ENCODE measurements at regions not wholly inside any gene's neighbourhood (a gene's known extent, or its start where the extent isn't known, plus 50 kb on each side); places are given as distances from the start of the nearest gene placed in this dataset.

DNA sequence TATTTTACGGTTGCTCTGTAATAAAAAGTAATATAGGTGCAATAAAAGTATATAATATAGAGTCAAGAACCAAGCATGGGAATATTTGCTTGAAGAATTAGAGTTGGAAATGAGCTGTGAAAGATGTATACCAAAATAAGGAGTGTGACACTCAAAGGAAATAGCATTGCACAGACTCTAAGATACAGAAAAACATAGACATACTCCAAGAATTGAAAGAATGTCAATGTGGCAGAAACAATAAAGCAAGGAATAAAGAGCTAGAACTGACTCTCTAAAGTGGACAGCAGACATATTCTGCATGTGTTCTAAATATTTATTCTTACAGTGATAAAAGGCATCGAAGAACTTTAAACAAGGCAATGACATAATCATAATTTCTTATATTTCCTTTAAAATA is 561.1 kb upstream of the SETBP1 start:
- no peaks in the 10 kb centered on the region for H3K27me3 Mint-ChIP-seq (ENCODE audit: unreplicated experiment)
- no peak for DNase-seq
- CTCF ChIA-PET = no interaction called here
- no peak overlapping the region for H3K27ac Mint-ChIP-seq (ENCODE audit: unreplicated experiment)
- H3K9me3 Mint-ChIP-seq (ENCODE audit: low read depth, unreplicated experiment) = no peaks in the 10 kb centered on the region
- intact Hi-C loops (cut with micrococcal nuclease; ENCODE audit: unreplicated experiment) = loop anchor here (5.0 kb wide), 1 partner anchor 157 kb away; no protein-coding TSS in a partner anchor
- peaks cover 18% of the 10 kb centered on the region for H3K4me1 Mint-ChIP-seq (ENCODE audit: low read depth, unreplicated experiment)
- TF ChIP-seq, protein P1, sequence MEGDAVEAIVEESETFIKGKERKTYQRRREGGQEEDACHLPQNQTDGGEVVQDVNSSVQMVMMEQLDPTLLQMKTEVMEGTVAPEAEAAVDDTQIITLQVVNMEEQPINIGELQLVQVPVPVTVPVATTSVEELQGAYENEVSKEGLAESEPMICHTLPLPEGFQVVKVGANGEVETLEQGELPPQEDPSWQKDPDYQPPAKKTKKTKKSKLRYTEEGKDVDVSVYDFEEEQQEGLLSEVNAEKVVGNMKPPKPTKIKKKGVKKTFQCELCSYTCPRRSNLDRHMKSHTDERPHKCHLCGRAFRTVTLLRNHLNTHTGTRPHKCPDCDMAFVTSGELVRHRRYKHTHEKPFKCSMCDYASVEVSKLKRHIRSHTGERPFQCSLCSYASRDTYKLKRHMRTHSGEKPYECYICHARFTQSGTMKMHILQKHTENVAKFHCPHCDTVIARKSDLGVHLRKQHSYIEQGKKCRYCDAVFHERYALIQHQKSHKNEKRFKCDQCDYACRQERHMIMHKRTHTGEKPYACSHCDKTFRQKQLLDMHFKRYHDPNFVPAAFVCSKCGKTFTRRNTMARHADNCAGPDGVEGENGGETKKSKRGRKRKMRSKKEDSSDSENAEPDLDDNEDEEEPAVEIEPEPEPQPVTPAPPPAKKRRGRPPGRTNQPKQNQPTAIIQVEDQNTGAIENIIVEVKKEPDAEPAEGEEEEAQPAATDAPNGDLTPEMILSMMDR (IDR thresholded peaks at IDR 0.05; ENCODE audit: unreplicated experiment) = no peak
- no peaks in the 10 kb centered on the region for H3K36me3 Mint-ChIP-seq (ENCODE audit: insufficient read depth, unreplicated experiment)
- H3K4me3 Mint-ChIP-seq (ENCODE audit: low read depth, unreplicated experiment) = no peak overlapping the region
- BruUV-seq (replicated peaks) = no TSS peak

DNA sequence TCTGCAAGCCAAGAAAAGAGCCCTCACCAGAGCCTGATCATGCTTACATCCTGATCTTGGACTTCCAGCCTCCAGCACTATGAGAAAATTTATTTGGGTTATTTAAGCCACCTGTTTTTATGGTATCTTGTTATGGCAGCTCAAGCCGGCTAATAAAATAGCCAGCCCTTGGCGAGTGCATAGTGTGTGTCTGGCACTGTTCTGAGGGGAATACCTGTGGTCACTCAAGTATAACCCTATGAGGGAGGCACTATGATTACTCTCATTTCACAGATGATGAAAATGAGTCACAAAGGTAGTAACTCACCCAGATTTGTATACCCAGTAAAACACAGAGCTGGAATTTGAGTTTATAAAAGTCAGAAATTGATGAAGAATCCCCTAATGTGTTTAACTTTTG is 556.9 kb upstream of the SETBP1 start:
- CTCF ChIA-PET = no interaction called here
- TF ChIP-seq, protein P1 (IDR thresholded peaks at IDR 0.05; ENCODE audit: unreplicated experiment) = no peak
- BruUV-seq (replicated peaks) = no TSS peak

DNA sequence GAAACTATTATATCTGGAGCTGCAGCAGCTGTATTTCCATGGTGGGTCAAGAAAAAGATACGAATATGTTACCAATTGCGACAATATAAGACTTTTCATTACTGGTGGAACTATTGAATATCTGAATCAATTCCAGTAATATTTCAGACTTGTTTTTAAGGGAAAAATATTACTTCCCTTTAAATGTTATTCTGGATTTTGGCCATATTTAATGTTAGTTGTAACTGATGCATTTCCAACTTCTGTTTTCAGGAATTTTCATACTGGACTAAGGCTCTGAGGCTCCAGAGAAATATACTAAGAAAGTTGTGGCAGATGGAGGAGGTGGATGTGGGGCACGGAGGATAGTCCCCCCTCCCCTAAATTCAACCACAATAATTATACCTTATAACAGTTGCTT is 555.2 kb upstream of the SETBP1 start:
- H3K27me3 Mint-ChIP-seq (ENCODE audit: unreplicated experiment) = no peaks in the 10 kb centered on the region
- H3K9me3 Mint-ChIP-seq (ENCODE audit: low read depth, unreplicated experiment) = no peaks in the 10 kb centered on the region
- TF ChIP-seq, protein P1 (IDR thresholded peaks at IDR 0.05; ENCODE audit: unreplicated experiment) = no peak
- BruUV-seq (replicated peaks) = no TSS peak
- H3K4me1 Mint-ChIP-seq (ENCODE audit: low read depth, unreplicated experiment) = peaks cover 40% of the 10 kb centered on the region
- no peak for DNase-seq
- intact Hi-C loops (cut with micrococcal nuclease; ENCODE audit: unreplicated experiment) = loop anchor here (5.0 kb wide), 4 partner anchors 43 to 503 kb away; no protein-coding TSS in a partner anchor
- CTCF ChIA-PET = no interaction called here
- H3K27ac Mint-ChIP-seq (ENCODE audit: unreplicated experiment) = no peak overlapping the region
- H3K36me3 Mint-ChIP-seq (ENCODE audit: insufficient read depth, unreplicated experiment) = no peaks in the 10 kb centered on the region
- H3K4me3 Mint-ChIP-seq (ENCODE audit: low read depth, unreplicated experiment) = no peak overlapping the region

More for the DNA sequence above, 556.9 kb upstream of the SETBP1 start:
- intact Hi-C loops (cut with micrococcal nuclease; ENCODE audit: unreplicated experiment) = loop anchor here (5.0 kb wide), 1 partner anchor 161 kb away; no protein-coding TSS in a partner anchor
- H3K27ac Mint-ChIP-seq (ENCODE audit: unreplicated experiment) = peak overlapping the region; percentile 24
- no peaks in the 10 kb centered on the region for H3K27me3 Mint-ChIP-seq (ENCODE audit: unreplicated experiment)
- H3K4me1 Mint-ChIP-seq (ENCODE audit: low read depth, unreplicated experiment) = peaks cover 29% of the 10 kb centered on the region
- no peaks in the 10 kb centered on the region for H3K9me3 Mint-ChIP-seq (ENCODE audit: low read depth, unreplicated experiment)
- H3K4me3 Mint-ChIP-seq (ENCODE audit: low read depth, unreplicated experiment) = no peak overlapping the region
- H3K36me3 Mint-ChIP-seq (ENCODE audit: insufficient read depth, unreplicated experiment) = no peaks in the 10 kb centered on the region
- no peak for DNase-seq

DNA sequence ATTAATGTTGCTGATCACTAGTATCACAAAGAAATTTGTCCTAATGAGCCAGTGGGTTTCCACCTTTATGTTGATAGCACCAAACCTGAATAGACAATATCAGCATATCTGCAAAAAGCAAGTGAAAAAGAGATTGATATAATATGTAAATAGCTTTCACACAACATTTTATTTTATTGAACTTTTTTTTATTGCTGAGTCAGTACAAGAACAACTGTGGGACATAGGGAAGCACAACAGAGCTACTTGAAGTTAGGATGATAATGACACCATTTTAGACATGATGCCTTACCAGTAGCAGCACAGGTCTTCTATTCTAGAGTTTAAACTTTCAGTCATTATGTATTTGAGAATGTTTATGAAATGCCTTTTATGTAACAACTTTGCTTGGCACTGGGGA is 554.1 kb upstream of the SETBP1 start:
- TF ChIP-seq, protein P1 (IDR thresholded peaks at IDR 0.05; ENCODE audit: unreplicated experiment) = no peak
- Mint-ChIP-seq H3K4me1 (ENCODE audit: low read depth, unreplicated experiment) (peaks cover 40% of the 10 kb centered on the region), H3K27me3 (ENCODE audit: unreplicated experiment) (no peaks in the 10 kb centered on the region), H3K4me3 (ENCODE audit: low read depth, unreplicated experiment) (no peak overlapping the region), H3K27ac (ENCODE audit: unreplicated experiment) (no peak overlapping the region), H3K36me3 (ENCODE audit: insufficient read depth, unreplicated experiment) (no peaks in the 10 kb centered on the region), H3K9me3 (ENCODE audit: low read depth, unreplicated experiment) (no peaks in the 10 kb centered on the region)
- no peak for DNase-seq
- CTCF ChIA-PET = no interaction called here
- no TSS peak for BruUV-seq (replicated peaks)
- intact Hi-C loops (cut with micrococcal nuclease; ENCODE audit: unreplicated experiment) = loop anchor here (5.0 kb wide), 4 partner anchors 44 to 504 kb away; no protein-coding TSS in a partner anchor
